HG03108 (cell line): ENCODE measurements at regions not wholly inside any gene's neighbourhood (a gene's known extent, or its start where the extent isn't known, plus 50 kb on each side); places are given as distances from the start of the nearest gene placed in this dataset.

ENCODE experiments used
- ATAC-seq: cut with Tn5 transposase; IDR thresholded peaks from one replicate; pipeline ENCODE4 v1.9.1; 2021; ENCODE audit warnings: moderate library complexity; ENCODE audit not compliant: unreplicated experiment

- no peak for ATAC-seq
These were observed 262.6 kb downstream of the BUD13 start for GRCh38 chr11:116510166-116510565.

GRCh38 chr11:116509551-116509950, 263.2 kb downstream of the BUD13 start:
- ATAC-seq, result no peak

- no peak for ATAC-seq
These were observed 264.7 kb downstream of the BUD13 start for GRCh38 chr11:116507849-116508695.

- no peak for ATAC-seq
These were observed 265.8 kb downstream of the BUD13 start for GRCh38 chr11:116507016-116507415.

- ATAC-seq, result no peak
These were observed 266.4 kb downstream of the BUD13 start for GRCh38 chr11:116506263-116506825.

- ATAC-seq, result no peak
These were observed 267.2 kb downstream of the BUD13 start for GRCh38 chr11:116505298-116506262.

GRCh38 chr11:116504541-116505297, 268.1 kb downstream of the BUD13 start:
- no peak for ATAC-seq

GRCh38 chr11:116503216-116504160, 269.3 kb downstream of the BUD13 start:
- ATAC-seq, result no peak

- ATAC-seq, result no peak
These were observed 270.1 kb downstream of the BUD13 start for GRCh38 chr11:116502641-116503061.

- no peak for ATAC-seq
These were observed 271.1 kb downstream of the BUD13 start for GRCh38 chr11:116501728-116502127.

- ATAC-seq, result no peak
These were observed 271.7 kb downstream of the BUD13 start for GRCh38 chr11:116500947-116501602.

GRCh38 chr11:116500026-116500946, 272.5 kb downstream of the BUD13 start:
- ATAC-seq, result no peak

GRCh38 chr11:116499396-116500003, 273.3 kb downstream of the BUD13 start:
- no peak for ATAC-seq

GRCh38 chr11:116498161-116498560, 274.6 kb downstream of the BUD13 start:
- ATAC-seq, result no peak

- no peak for ATAC-seq
These were observed 280.2 kb downstream of the BUD13 start for GRCh38 chr11:116492600-116492999.

- ATAC-seq, result no peak
These were observed 283.9 kb downstream of the BUD13 start for GRCh38 chr11:116488836-116489389.

GRCh38 chr11:116485425-116485824, 287.4 kb downstream of the BUD13 start:
- no peak for ATAC-seq
